Epithelial cell of proximal tubule (primary cell): ENCODE measurements at regions not wholly inside any gene's neighbourhood (a gene's known extent, or its start where the extent isn't known, plus 50 kb on each side); places are given as distances from the start of the nearest gene placed in this dataset.

ENCODE experiments used
- DNase-seq: peaks from one replicate; pipeline ENCODE4 v3.0.0-alpha.2; 2011; ENCODE audit warnings: low read depth
- H3K4me3 ChIP-seq: 2 replicates; pipeline ENCODE4 v1.5.1; 2011; ENCODE audit warnings: low read depth, mild to moderate bottlenecking, low read length
- TF ChIP-seq, protein P1 (sequence below): conservative IDR thresholded peaks from 2 replicates; pipeline ENCODE4 v1.5.1; 2012; ENCODE audit warnings: low read depth, mild to moderate bottlenecking, low read length

- TF ChIP-seq, protein P1, sequence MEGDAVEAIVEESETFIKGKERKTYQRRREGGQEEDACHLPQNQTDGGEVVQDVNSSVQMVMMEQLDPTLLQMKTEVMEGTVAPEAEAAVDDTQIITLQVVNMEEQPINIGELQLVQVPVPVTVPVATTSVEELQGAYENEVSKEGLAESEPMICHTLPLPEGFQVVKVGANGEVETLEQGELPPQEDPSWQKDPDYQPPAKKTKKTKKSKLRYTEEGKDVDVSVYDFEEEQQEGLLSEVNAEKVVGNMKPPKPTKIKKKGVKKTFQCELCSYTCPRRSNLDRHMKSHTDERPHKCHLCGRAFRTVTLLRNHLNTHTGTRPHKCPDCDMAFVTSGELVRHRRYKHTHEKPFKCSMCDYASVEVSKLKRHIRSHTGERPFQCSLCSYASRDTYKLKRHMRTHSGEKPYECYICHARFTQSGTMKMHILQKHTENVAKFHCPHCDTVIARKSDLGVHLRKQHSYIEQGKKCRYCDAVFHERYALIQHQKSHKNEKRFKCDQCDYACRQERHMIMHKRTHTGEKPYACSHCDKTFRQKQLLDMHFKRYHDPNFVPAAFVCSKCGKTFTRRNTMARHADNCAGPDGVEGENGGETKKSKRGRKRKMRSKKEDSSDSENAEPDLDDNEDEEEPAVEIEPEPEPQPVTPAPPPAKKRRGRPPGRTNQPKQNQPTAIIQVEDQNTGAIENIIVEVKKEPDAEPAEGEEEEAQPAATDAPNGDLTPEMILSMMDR, result no peak
- DNase-seq, result no peak
- H3K4me3 ChIP-seq, result no peak overlapping the region
These were observed 180.2 kb upstream of the KCNH8 start for GRCh38 chr3:18968120-18968519.

DNA sequence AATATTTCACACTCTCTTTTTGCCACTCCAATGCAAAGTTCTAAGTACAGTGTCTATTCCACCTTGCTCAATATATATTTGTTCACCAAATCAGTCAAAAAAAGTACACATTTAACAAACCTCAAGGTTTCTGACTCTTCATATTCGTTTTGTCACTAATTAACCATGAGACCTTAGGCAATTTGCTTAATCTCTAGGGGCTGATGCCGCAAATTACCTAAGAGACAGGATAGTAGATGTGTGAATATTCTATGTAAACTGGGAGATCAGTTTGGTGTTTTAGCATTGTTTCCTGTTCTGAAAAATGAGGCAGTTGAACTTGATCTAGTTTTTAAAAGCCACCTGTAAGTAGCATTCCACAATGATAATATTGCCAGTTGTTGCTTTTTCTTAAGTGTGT is 182.5 kb upstream of the KCNH8 start:
- TF ChIP-seq, protein P1, result no peak
- no peak for DNase-seq
- H3K4me3 ChIP-seq, result no peak overlapping the region

- TF ChIP-seq, protein P1, result no peak
- DNase-seq, result no peak
These were observed 183.7 kb upstream of the KCNH8 start for GRCh38 chr3:18964640-18965039.

GRCh38 chr3:18951333-18951732 is 197.0 kb upstream of the KCNH8 start:
- no peak for DNase-seq

More at GRCh38 chr3:18964640-18965039, 183.7 kb upstream of the KCNH8 start:
- H3K4me3 ChIP-seq, result no peak overlapping the region

GRCh38 chr3:18946524-18946923 is 201.8 kb upstream of the KCNH8 start:
- no peak for DNase-seq
- no peak overlapping the region for H3K4me3 ChIP-seq
- TF ChIP-seq, protein P1, result no peak

More at GRCh38 chr3:18951333-18951732, 197.0 kb upstream of the KCNH8 start:
- H3K4me3 ChIP-seq, result no peak overlapping the region
- TF ChIP-seq, protein P1, result no peak

DNA sequence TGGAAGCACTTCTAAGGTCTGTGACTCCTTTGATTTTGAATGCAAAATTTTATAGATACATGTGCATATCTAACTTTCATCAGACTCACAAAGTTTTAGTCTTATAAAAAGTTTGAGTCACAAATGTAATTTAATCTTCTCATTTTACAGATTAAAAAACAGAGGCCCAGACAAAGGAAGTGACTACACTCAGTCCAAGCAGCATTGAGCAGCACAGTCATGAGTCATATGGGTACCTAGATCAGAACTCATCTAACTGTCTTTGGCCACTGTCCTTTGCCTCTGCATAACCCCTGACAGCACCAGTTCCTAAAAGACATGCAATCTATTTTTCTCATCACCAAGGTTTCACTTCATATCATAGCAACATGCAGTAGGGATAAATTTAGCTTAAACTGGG is 210.7 kb upstream of the KCNH8 start:
- H3K4me3 ChIP-seq, result no peak overlapping the region
- TF ChIP-seq, protein P1, result no peak
- DNase-seq, result no peak

DNA sequence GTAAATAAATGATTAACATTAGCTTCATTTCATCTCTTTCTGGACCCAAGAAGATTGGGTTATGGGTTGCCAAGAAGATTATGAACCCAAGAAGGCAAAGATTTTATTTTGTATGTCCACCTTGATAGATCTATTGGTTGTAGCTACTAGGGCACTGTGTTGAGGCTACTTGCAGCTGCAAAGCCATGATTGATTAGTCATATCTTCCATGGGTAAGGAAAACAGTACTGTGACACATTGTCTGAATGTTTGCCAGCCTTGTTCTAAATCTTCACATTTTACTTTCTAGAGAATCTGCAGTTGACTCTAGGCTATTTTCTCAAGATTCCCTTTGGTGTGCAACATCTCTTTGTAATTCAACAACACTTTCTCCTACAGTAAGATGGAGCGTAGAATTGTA is 229.2 kb upstream of the KCNH8 start:
- H3K4me3 ChIP-seq, result no peak overlapping the region
- TF ChIP-seq, protein P1, result no peak
- DNase-seq, result no peak
